H1 (cell line): ENCODE measurements at regions not wholly inside any gene's neighbourhood (a gene's known extent, or its start where the extent isn't known, plus 50 kb on each side); places are given as distances from the start of the nearest gene placed in this dataset.

ENCODE experiments used
- CTCF ChIA-PET: fragments of 300-600 bp; sonication (Branson Sonifier 250); formaldehyde crosslinking; loops from one replicate; lab custom pipeline; 2021; ENCODE audit not compliant: partially characterized antibody; lab: Charles Lee
- POLR2A ChIA-PET: fragments of 300-600 bp; sonication (Branson Sonifier 250); formaldehyde crosslinking; loops from one replicate; lab custom pipeline; 2021; ENCODE audit warnings: inconsistent platforms; ENCODE audit not compliant: partially characterized antibody; lab: Charles Lee
- DNase-seq, 2 experiments: peaks; one replicate each; pipeline versions ENCODE4 v3.0.0 to v3.0.0-alpha.2; 2010 to 2022; ENCODE audit warnings: low spot score in 2 of 2, low read depth in 1 of 2, mixed read lengths in 1 of 2
- FAIRE-seq: peaks from 2 replicates; lab custom pipeline; 2011; peaks lifted over from hg19 to GRCh38; lab: Jason Lieb, UNC
- H2AFZ ChIP-seq: 2 replicates; pipeline ENCODE4 v1.8.1; 2012; ENCODE audit warnings: low read length, inconsistent platforms
- H2AK5ac ChIP-seq: 2 replicates; pipeline ENCODE4 v1.6.1; 2013; ENCODE audit warnings: low read depth, low read length
- H2BK120ac ChIP-seq: replicated peaks from 2 replicates; pipeline ENCODE3; 2013; ENCODE audit warnings: low read depth, low read length, inconsistent platforms
- H2BK12ac ChIP-seq: 2 replicates; pipeline ENCODE4 v1.6.1; 2013; ENCODE audit warnings: low read depth, low read length
- H2BK15ac ChIP-seq: 2 replicates; pipeline ENCODE4 v1.6.1; 2013; ENCODE audit warnings: low read length
- H2BK20ac ChIP-seq: 2 replicates; pipeline ENCODE4 v1.6.1; 2013; ENCODE audit warnings: low read length
- H2BK5ac ChIP-seq: 2 replicates; pipeline ENCODE4 v1.6.1; 2013; ENCODE audit warnings: low read depth, low read length
- H3K14ac ChIP-seq: 2 replicates; pipeline ENCODE4 v1.6.1; 2013; ENCODE audit warnings: inconsistent platforms; ENCODE audit not compliant: insufficient read length
- H3K18ac ChIP-seq: 2 replicates; pipeline ENCODE4 v1.6.1; 2013; ENCODE audit warnings: low read length; ENCODE audit errors: extremely low read depth
- H3K23ac ChIP-seq: 2 replicates; pipeline ENCODE4 v1.6.1; 2013; ENCODE audit warnings: inconsistent platforms; ENCODE audit not compliant: insufficient read length
- H3K23me2 ChIP-seq: 2 replicates; pipeline ENCODE4 v1.6.1; 2013; ENCODE audit warnings: low read depth, low read length
- H3K27ac ChIP-seq: 2 replicates; pipeline ENCODE4 v1.6.1; 2011; ENCODE audit warnings: low read depth, low read length, inconsistent platforms
- H3K27me3 ChIP-seq, 4 experiments: replicated peaks in 1 of 4; 1 replicate in 1 of 4; 2 replicates in 3 of 4; pipeline versions ENCODE4 v1.6.1 to v1.8.1; 2011 to 2013; ENCODE audit warnings: low read length in 3 of 4, mild to moderate bottlenecking in 3 of 4, inconsistent platforms in 2 of 4, mixed read lengths in 2 of 4, moderate library complexity in 1 of 4; ENCODE audit not compliant: control insufficient read depth in 3 of 4, insufficient read depth in 3 of 4; ENCODE audit errors: extremely low read depth in 1 of 4
- H3K36me3 ChIP-seq, 4 experiments: 2 replicates each; pipeline versions ENCODE4 v1.6.1 to v1.8.1; 2011 to 2013; ENCODE audit warnings: mild to moderate bottlenecking in 4 of 4, low read length in 3 of 4, moderate library complexity in 2 of 4, control low read depth in 1 of 4, inconsistent platforms in 1 of 4; ENCODE audit not compliant: insufficient read depth in 4 of 4, control insufficient read depth in 2 of 4
- H3K4ac ChIP-seq: replicated peaks from 2 replicates; pipeline ENCODE3; 2013; ENCODE audit warnings: low read length, low read depth, mixed read lengths, inconsistent platforms; ENCODE audit not compliant: insufficient read length
- H3K4me1 ChIP-seq, 4 experiments: replicated peaks in 1 of 4; 1 replicate in 1 of 4; 2 replicates in 3 of 4; pipeline versions ENCODE4 v1.6.1 to v1.8.1; 2011 to 2013; ENCODE audit warnings: low read length in 3 of 4, inconsistent platforms in 2 of 4, mixed read lengths in 1 of 4; ENCODE audit not compliant: insufficient read depth in 4 of 4, control insufficient read depth in 3 of 4
- H3K4me2 ChIP-seq, 2 experiments: 2 replicates each; pipeline versions ENCODE4 v1.6.1 to v1.8.1; 2011 to 2013; ENCODE audit warnings: low read depth in 2 of 2, low read length in 2 of 2, control low read depth in 1 of 2, inconsistent platforms in 1 of 2, mild to moderate bottlenecking in 1 of 2; ENCODE audit not compliant: insufficient read depth in 1 of 2
- H3K4me3 ChIP-seq, 4 experiments: fragments of 200-600, 300-600 bp in 1 of 4; sonication (generic), shearing (Covaris generic), sonication (Bioruptor Twin) in 1 of 4; 2 replicates each; pipeline versions ENCODE4 v1.5.1 to v1.8.1; 2011 to 2016; ENCODE audit warnings: low read length in 4 of 4, low read depth in 3 of 4, control low read depth in 2 of 4, inconsistent platforms in 2 of 4, mild to moderate bottlenecking in 2 of 4, mixed read lengths in 1 of 4, moderate library complexity in 1 of 4; ENCODE audit not compliant: insufficient read depth in 2 of 4; ENCODE audit errors: extremely low read depth in 1 of 4
- H3K56ac ChIP-seq: replicated peaks from 2 replicates; pipeline ENCODE3; 2013; ENCODE audit warnings: low read depth, mild to moderate bottlenecking, mixed read lengths, low read length, inconsistent platforms; ENCODE audit not compliant: insufficient read length
- H3K79me1 ChIP-seq: 2 replicates; pipeline ENCODE4 v1.6.1; 2013; ENCODE audit warnings: low read depth, low read length, control low read depth
- H3K79me2 ChIP-seq, 2 experiments: 2 replicates each; pipeline versions ENCODE4 v1.6.1 to v1.8.1; 2012 to 2013; ENCODE audit warnings: low read length in 2 of 2, mild to moderate bottlenecking in 2 of 2, inconsistent platforms in 1 of 2; ENCODE audit not compliant: insufficient read depth in 2 of 2, control insufficient read depth in 1 of 2
- H3K9ac ChIP-seq, 4 experiments: replicated peaks in 1 of 4; 1 replicate in 1 of 4; 2 replicates in 3 of 4; pipeline versions ENCODE4 v1.6.1 to v1.8.1; 2011 to 2013; ENCODE audit warnings: low read depth in 3 of 4, low read length in 3 of 4, control low read depth in 2 of 4, mild to moderate bottlenecking in 2 of 4, moderate library complexity in 2 of 4, inconsistent platforms in 1 of 4; ENCODE audit errors: extremely low read depth in 1 of 4
- H3K9me3 ChIP-seq, 2 experiments: 2 replicates each; pipeline versions ENCODE4 v1.6.1 to v1.8.1; 2012 to 2013; ENCODE audit warnings: mild to moderate bottlenecking in 2 of 2, moderate library complexity in 2 of 2, control low read depth in 1 of 2, inconsistent platforms in 1 of 2, low read depth in 1 of 2, low read length in 1 of 2, mixed read lengths in 1 of 2; ENCODE audit not compliant: insufficient read depth in 2 of 2
- H4K20me1 ChIP-seq, 2 experiments: replicated peaks in 1 of 2; 2 replicates each; pipeline versions ENCODE3 to v1.8.1; 2011 to 2013; ENCODE audit warnings: inconsistent platforms in 2 of 2, low read length in 2 of 2, mild to moderate bottlenecking in 1 of 2; ENCODE audit not compliant: insufficient read depth in 2 of 2, control insufficient read depth in 1 of 2
- H4K5ac ChIP-seq: 2 replicates; pipeline ENCODE4 v1.6.1; 2013; ENCODE audit warnings: low read length, low read depth, mixed read lengths, inconsistent platforms; ENCODE audit not compliant: insufficient read length
- H4K8ac ChIP-seq: 2 replicates; pipeline ENCODE4 v1.8.0; 2013; ENCODE audit warnings: mild to moderate bottlenecking, moderate library complexity, low read length, inconsistent platforms; ENCODE audit not compliant: insufficient read depth; ENCODE audit errors: extremely low read depth
- H4K91ac ChIP-seq: replicated peaks from 2 replicates; pipeline ENCODE3; 2013; ENCODE audit warnings: low read length, mixed read lengths, inconsistent platforms; ENCODE audit not compliant: insufficient read length
- CEBPB ChIP-seq: IDR thresholded peaks from 2 replicates; pipeline ENCODE4 v1.6.1; 2012; ENCODE audit warnings: low read depth, low read length
- CHD1 ChIP-seq: IDR thresholded peaks from 2 replicates; pipeline ENCODE4 v1.6.1; 2012; ENCODE audit warnings: low read depth, low read length, improper control_type of control experiment
- FOSL1 ChIP-seq: IDR thresholded peaks from 2 replicates; pipeline ENCODE4 v1.6.1; 2011; ENCODE audit warnings: mild to moderate bottlenecking, low read depth, low read length, moderate library complexity; ENCODE audit not compliant: insufficient read depth
- KDM4A ChIP-seq: IDR thresholded peaks from one replicate; pipeline ENCODE4 v1.7.1; 2012; ENCODE audit warnings: low read depth, mild to moderate bottlenecking, moderate library complexity, low read length, inconsistent platforms; ENCODE audit not compliant: severe bottlenecking
- KDM5A ChIP-seq: fragments of 200-600 bp; IDR thresholded peaks from 2 replicates; pipeline ENCODE4 v1.7.1; 2012; ENCODE audit warnings: mild to moderate bottlenecking, low read length, inconsistent platforms, mixed read lengths
- NRF1 ChIP-seq: IDR thresholded peaks from 2 replicates; pipeline ENCODE4 v1.6.1; 2011; ENCODE audit warnings: mild to moderate bottlenecking, low read depth, low read length, improper control_type of control experiment
- PHF8 ChIP-seq: fragments of 200-600 bp; sonication (generic); conservative IDR thresholded peaks from 2 replicates; pipeline ENCODE4 v1.7.1; 2012; ENCODE audit warnings: low read depth, mild to moderate bottlenecking, inconsistent platforms, low read length, moderate library complexity
- SIN3A ChIP-seq, 2 experiments: IDR thresholded peaks in 1 of 2; conservative IDR thresholded peaks in 1 of 2; 2 replicates each; pipeline ENCODE4 v1.6.1; 2011 to 2012; ENCODE audit warnings: low read length in 2 of 2, improper control_type of control experiment in 1 of 2, low read depth in 1 of 2, mild to moderate bottlenecking in 1 of 2
- YY1 ChIP-seq: IDR thresholded peaks from 2 replicates; pipeline ENCODE4 v1.6.1; 2011; ENCODE audit warnings: low read depth, mild to moderate bottlenecking, low read length
- ZNF274 ChIP-seq: IDR thresholded peaks from 2 replicates; pipeline ENCODE4 v1.7.0; 2012; ENCODE audit warnings: low read length, borderline replicate concordance; ENCODE audit errors: extremely low read depth
- WGBS, 2 experiments: shearing (Covaris generic) in 1 of 2; methylation state at CpG; one replicate each; pipeline versions ENCODE4 v1.1.6 to v1.1.7; 2013 to 2015; ENCODE audit warnings: low lambda C conversion rate in 2 of 2, mixed read lengths in 2 of 2, inconsistent platforms in 1 of 2, low coverage in 1 of 2, missing lambda C conversion rate in 1 of 2; ENCODE audit not compliant: insufficient replicate concordance in 2 of 2, insufficient coverage in 1 of 2, insufficient read length in 1 of 2; ENCODE audit errors: extremely low coverage in 1 of 2, missing lambda C conversion rate in 1 of 2; 5-methylcytosine and 5-hydroxymethylcytosine counted together

GRCh38 chr17:51491416-51491815 lies 231.1 kb downstream of the UTP18 start:
- DNase-seq (no peak), FAIRE-seq (no peak)
- no peak overlapping the region for H2BK15ac ChIP-seq
- no peak overlapping the region for H2AK5ac ChIP-seq
- H4K20me1 ChIP-seq, result no peaks in the 10 kb centered on the region
- H3K27me3 ChIP-seq, result no peaks in the 10 kb centered on the region
- no peaks in the 10 kb centered on the region for H3K79me1 ChIP-seq
- ChIA-PET POLR2A (no interaction called here), CTCF (interaction anchor here (1.0 to 1.3 kb wide), 3 partner anchors 15 to 44 kb away, joined by 3 to 5 read pairs (median 3); no protein-coding TSS in a partner anchor)
- 90% methylated on average over 6 of the region's 6 CpGs; no CpG with 5 or more reads in 1 of the 2 experiments for WGBS, 2 experiments
- no peaks in the 10 kb centered on the region for H3K36me3 ChIP-seq
- no peak overlapping the region for H2BK12ac ChIP-seq
- no peak overlapping the region for H4K5ac ChIP-seq
- H3K27ac ChIP-seq, result no peak overlapping the region
- no peak overlapping the region for H2AFZ ChIP-seq
- no peak overlapping the region for H3K4me3 ChIP-seq
- no peak overlapping the region for H3K14ac ChIP-seq
- no peak overlapping the region for H3K4me2 ChIP-seq
- H3K4ac ChIP-seq, result no peak overlapping the region
- H3K23me2 ChIP-seq, result no peaks in the 10 kb centered on the region
- no peak overlapping the region for H2BK120ac ChIP-seq
- TF ChIP-seq CHD1 (no peak), CEBPB (no peak), ZNF274 (no peak), YY1 (no peak), NRF1 (no peak), FOSL1 (no peak), KDM5A (no peak), PHF8 (no peak), KDM4A (no peak), SIN3A (conservative IDR thresholded peaks at IDR 0.05 in 1 of 2, IDR thresholded peaks at IDR 0.05 in 1 of 2; ENCODE audit: low read depth in 1 of 2, low read length in 2 of 2) (no peak)
- H2BK20ac ChIP-seq, result no peak overlapping the region
- H3K79me2 ChIP-seq, result no peaks in the 10 kb centered on the region
- no peak overlapping the region for H3K18ac ChIP-seq
- H4K91ac ChIP-seq, result no peak overlapping the region
- no peaks in the 10 kb centered on the region for H3K9me3 ChIP-seq
- no peak overlapping the region for H3K56ac ChIP-seq
- H3K9ac ChIP-seq, result no peak overlapping the region
- H3K4me1 ChIP-seq, result no peaks in the 10 kb centered on the region
- H2BK5ac ChIP-seq, result no peak overlapping the region
- H4K8ac ChIP-seq, result no peak overlapping the region
- H3K23ac ChIP-seq, result no peak overlapping the region
